Parathyroid adenoma (tissue), 2 donors: ENCODE measurements at regions not wholly inside any gene's neighbourhood (a gene's known extent, or its start where the extent isn't known, plus 50 kb on each side); places are given as distances from the start of the nearest gene placed in this dataset.

ENCODE experiments used
- H2AFZ ChIP-seq: fragments of 300-600 bp; sonication (generic); one replicate; pipeline ENCODE4 v1.7.0; 2017; ENCODE audit warnings: antibody characterized with exemption, mild to moderate bottlenecking
- H3K27ac ChIP-seq: fragments of 300-600 bp; sonication (generic); one replicate; pipeline ENCODE4 v1.7.0; 2017
- H3K27me3 ChIP-seq: fragments of 300-600 bp; sonication (generic); one replicate; pipeline ENCODE4 v1.7.0; 2017; ENCODE audit warnings: low read length; ENCODE audit not compliant: control insufficient read depth, insufficient read depth
- H3K36me3 ChIP-seq: fragments of 300-600 bp; sonication (generic); one replicate; pipeline ENCODE4 v1.7.0; 2017; ENCODE audit warnings: low read length; ENCODE audit not compliant: control insufficient read depth, insufficient read depth
- H3K4me1 ChIP-seq: fragments of 300-600 bp; sonication (generic); one replicate; pipeline ENCODE4 v1.7.0; 2017; ENCODE audit warnings: control low read depth
- H3K4me2 ChIP-seq: fragments of 300-600 bp; sonication (generic); one replicate; pipeline ENCODE4 v1.7.0; 2017; ENCODE audit warnings: low read length
- H3K4me3 ChIP-seq: fragments of 300-600 bp; sonication (generic); one replicate; pipeline ENCODE4 v1.7.0; 2017; ENCODE audit warnings: low read depth, low read length
- H3K79me2 ChIP-seq: fragments of 300-600 bp; sonication (generic); one replicate; pipeline ENCODE4 v1.7.0; 2017; ENCODE audit warnings: control low read depth
- H3K9ac ChIP-seq: fragments of 300-600 bp; sonication (generic); one replicate; pipeline ENCODE4 v1.7.0; 2017; ENCODE audit warnings: mild to moderate bottlenecking
- H3K9me3 ChIP-seq: fragments of 300-600 bp; sonication (generic); one replicate; pipeline ENCODE4 v1.7.0; 2017; ENCODE audit warnings: low read length; ENCODE audit not compliant: control insufficient read depth
- TF ChIP-seq, protein P1 (sequence below): fragments of 300-600 bp; sonication (generic); IDR thresholded peaks from one replicate; pipeline ENCODE4 v1.7.0; 2017; ENCODE audit warnings: antibody characterized with exemption, mild to moderate bottlenecking
- donor health status: primary hyperparathyroidism.

DNA sequence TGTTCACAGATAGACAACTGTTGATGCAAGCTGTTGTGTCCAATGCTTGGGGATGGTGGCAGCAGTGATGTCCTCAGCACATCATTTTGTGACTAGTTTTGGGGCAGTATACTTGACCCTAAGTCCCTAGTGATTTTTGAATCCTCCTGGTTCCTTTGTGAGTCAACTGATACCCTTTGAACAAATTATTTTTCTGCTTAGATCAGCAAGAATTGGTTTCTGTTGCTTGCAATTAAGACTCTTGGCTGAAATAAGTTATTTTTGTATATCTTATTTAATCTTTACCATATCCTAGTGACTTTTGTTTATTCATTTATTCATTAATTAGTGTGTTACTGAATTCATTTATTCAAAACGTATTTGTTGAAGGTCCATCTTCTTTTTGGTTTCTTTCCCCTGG lies 392.0 kb upstream of the SGCD start:
- no peak overlapping the region for H2AFZ ChIP-seq
- no peak overlapping the region for H3K9ac ChIP-seq
- TF ChIP-seq, protein P1, sequence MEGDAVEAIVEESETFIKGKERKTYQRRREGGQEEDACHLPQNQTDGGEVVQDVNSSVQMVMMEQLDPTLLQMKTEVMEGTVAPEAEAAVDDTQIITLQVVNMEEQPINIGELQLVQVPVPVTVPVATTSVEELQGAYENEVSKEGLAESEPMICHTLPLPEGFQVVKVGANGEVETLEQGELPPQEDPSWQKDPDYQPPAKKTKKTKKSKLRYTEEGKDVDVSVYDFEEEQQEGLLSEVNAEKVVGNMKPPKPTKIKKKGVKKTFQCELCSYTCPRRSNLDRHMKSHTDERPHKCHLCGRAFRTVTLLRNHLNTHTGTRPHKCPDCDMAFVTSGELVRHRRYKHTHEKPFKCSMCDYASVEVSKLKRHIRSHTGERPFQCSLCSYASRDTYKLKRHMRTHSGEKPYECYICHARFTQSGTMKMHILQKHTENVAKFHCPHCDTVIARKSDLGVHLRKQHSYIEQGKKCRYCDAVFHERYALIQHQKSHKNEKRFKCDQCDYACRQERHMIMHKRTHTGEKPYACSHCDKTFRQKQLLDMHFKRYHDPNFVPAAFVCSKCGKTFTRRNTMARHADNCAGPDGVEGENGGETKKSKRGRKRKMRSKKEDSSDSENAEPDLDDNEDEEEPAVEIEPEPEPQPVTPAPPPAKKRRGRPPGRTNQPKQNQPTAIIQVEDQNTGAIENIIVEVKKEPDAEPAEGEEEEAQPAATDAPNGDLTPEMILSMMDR = no peak
- peaks cover 3% of the 10 kb centered on the region for H3K4me1 ChIP-seq
- no peaks in the 10 kb centered on the region for H3K9me3 ChIP-seq
- peaks cover 4% of the 10 kb centered on the region for H3K79me2 ChIP-seq
- H3K27me3 ChIP-seq = no peaks in the 10 kb centered on the region
- H3K36me3 ChIP-seq = no peaks in the 10 kb centered on the region
- H3K27ac ChIP-seq = no peak overlapping the region
- H3K4me2 ChIP-seq = no peak overlapping the region
- no peak overlapping the region for H3K4me3 ChIP-seq

DNA sequence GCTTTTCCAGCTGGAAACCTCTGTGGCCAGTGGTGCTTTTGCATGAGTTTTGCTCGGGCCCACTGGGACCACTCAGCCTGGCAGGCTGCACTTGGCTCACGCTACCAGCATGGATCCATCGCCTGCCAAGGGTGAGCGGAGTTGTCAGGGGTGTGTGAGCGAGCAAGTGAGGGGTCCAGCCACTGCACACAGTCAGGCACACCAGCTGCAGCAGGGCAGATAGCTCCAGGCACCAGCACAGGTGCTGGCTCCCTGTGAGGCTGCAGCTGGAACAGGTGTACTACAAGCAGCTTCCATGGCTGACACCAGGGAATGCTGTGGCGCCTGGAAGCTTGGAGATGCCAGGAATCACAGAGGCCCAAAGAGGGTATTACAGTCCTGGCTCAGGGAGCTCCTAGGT lies 391.2 kb upstream of the SGCD start:
- Histone ChIP-seq H3K79me2 (peaks cover 4% of the 10 kb centered on the region), H3K4me1 (peaks cover 3% of the 10 kb centered on the region), H3K27ac (no peak overlapping the region), H3K9me3 (no peaks in the 10 kb centered on the region), H3K36me3 (no peaks in the 10 kb centered on the region), H3K9ac (no peak overlapping the region), H3K27me3 (no peaks in the 10 kb centered on the region), H3K4me2 (no peak overlapping the region), H3K4me3 (no peak overlapping the region), H2AFZ (no peak overlapping the region)
- TF ChIP-seq, protein P1 = no peak

DNA sequence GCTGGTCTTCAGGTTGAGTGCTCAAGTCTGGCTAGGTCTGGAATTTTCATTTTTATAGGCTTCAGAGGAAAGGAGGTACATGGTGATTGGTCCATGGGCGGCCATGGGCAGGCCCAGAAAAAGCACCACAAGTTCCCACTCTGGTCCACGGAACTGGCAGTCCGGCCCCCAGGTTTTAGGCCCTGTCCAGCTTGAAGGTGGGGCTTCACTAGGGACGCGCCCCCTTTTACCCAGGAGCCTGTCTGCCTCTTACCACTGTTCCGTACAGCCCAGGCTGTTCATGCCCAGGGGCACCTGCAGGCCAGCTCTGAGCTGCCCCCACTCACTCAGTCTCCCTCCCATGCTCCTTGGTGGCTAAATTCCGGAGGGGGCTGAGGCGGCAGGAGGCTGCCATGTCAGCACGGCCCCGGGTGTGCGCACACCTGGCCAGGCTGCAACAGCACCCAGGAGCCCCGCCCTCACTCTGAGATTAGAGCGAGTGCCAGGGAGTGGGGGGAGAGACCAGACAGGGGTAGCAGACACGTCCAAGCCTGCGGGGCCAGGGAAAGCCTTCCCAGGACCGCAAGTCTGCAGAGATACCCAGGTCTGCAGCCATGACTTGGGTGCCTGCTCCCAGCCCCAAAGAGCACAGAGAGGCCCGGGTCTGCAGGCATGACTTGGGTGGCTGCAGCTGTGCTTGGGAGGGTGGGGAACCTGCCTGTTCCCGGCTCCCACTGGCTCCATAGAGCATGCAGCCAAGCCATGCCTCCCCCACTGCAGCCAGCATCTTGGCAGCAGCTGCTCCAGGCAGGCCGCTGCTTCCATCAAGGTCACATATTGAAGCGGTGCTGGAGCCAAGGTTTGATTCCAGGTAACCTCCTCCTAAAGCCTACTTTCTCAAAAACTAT lies 390.2 kb upstream of the SGCD start:
- no peak overlapping the region for H3K4me3 ChIP-seq
- peaks cover 3% of the 10 kb centered on the region for H3K4me1 ChIP-seq
- H3K9me3 ChIP-seq = no peaks in the 10 kb centered on the region
- no peaks in the 10 kb centered on the region for H3K27me3 ChIP-seq
- no peak overlapping the region for H3K4me2 ChIP-seq
- H3K9ac ChIP-seq = no peak overlapping the region
- no peak overlapping the region for H2AFZ ChIP-seq
- TF ChIP-seq, protein P1 = no peak
- H3K27ac ChIP-seq = no peak overlapping the region
- no peaks in the 10 kb centered on the region for H3K36me3 ChIP-seq
- peaks cover 4% of the 10 kb centered on the region for H3K79me2 ChIP-seq

DNA sequence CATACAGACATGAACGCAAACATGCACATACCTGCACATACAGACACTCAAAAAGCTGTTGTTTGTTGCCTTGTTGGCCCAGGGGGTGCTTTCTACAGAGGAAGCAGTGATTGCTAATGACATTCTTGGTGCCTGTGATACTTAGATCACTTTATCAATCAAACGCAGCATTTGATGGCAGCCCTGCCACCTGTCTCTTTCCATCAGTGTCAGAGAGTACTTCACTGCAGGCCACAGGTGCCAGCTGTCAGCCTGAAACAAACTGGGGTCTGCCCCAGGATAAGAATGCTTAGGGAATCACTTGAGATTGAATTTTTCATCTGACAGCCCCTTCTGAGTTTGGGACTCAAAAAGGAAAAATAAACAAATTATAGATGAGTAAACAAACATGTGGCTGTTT lies 388.9 kb upstream of the SGCD start:
- H3K27ac ChIP-seq = no peak overlapping the region
- H3K36me3 ChIP-seq = no peaks in the 10 kb centered on the region
- no peak overlapping the region for H3K4me2 ChIP-seq
- H3K9me3 ChIP-seq = no peaks in the 10 kb centered on the region
- H3K27me3 ChIP-seq = no peaks in the 10 kb centered on the region
- H3K4me3 ChIP-seq = no peak overlapping the region
- H3K79me2 ChIP-seq = peaks cover 4% of the 10 kb centered on the region
- H3K9ac ChIP-seq = no peak overlapping the region
- TF ChIP-seq, protein P1 = no peak
- H3K4me1 ChIP-seq = peaks cover 3% of the 10 kb centered on the region
- no peak overlapping the region for H2AFZ ChIP-seq

DNA sequence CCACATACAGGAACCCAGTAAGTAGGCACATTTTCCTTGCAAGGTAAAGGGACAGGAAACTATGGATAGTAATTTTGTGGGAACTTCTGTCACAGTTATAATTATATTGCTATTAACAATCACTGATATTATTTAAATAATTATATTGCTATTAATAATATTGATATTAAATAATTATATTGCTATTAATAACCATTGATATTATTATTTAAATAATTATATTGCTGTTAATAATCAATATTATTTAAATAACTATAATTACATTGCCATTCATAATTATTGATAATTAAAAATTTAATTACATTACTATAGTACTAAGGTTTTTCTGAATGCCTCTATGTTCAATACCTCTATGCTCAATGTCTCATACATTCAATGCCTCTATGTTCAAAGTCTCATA lies 385.6 kb upstream of the SGCD start:
- Histone ChIP-seq H3K36me3 (no peaks in the 10 kb centered on the region), H2AFZ (no peak overlapping the region), H3K4me3 (no peak overlapping the region), H3K79me2 (peaks cover 11% of the 10 kb centered on the region), H3K4me2 (no peak overlapping the region), H3K4me1 (no peaks in the 10 kb centered on the region), H3K27me3 (no peaks in the 10 kb centered on the region), H3K9me3 (no peaks in the 10 kb centered on the region), H3K9ac (no peak overlapping the region), H3K27ac (no peak overlapping the region)
- TF ChIP-seq, protein P1 = no peak
